Liver (tissue), 3 donors: ENCODE measurements at regions not wholly inside any gene's neighbourhood (a gene's known extent, or its start where the extent isn't known, plus 50 kb on each side); places are given as distances from the start of the nearest gene placed in this dataset.

Source experiments
- HNF4G ChIP-seq: IDR thresholded peaks from 2 replicates; pipeline ENCODE4 v1.6.1; 2016; ENCODE audit warnings: antibody characterized with exemption
- NR2F2 ChIP-seq: IDR thresholded peaks from 2 replicates; pipeline ENCODE4 v1.6.1; 2016; ENCODE audit warnings: antibody characterized with exemption
- TAF1 ChIP-seq: conservative IDR thresholded peaks from 2 replicates; pipeline ENCODE4 v1.6.1; 2016; ENCODE audit warnings: antibody characterized with exemption, mild to moderate bottlenecking
- YY1 ChIP-seq: IDR thresholded peaks from 2 replicates; pipeline ENCODE4 v1.6.1; 2016; ENCODE audit warnings: antibody characterized with exemption, mild to moderate bottlenecking
- TF ChIP-seq, protein P1 (sequence below): fragments of 150-350 bp; IDR thresholded peaks from 2 replicates; pipeline ENCODE4 v1.5.1; 2017; ENCODE audit warnings: improper control_type of control experiment, low read depth, low read length; ENCODE audit not compliant: missing input control
- TF ChIP-seq, protein P2 (sequence below): IDR thresholded peaks from 2 replicates; pipeline ENCODE4 v1.6.1; 2016; ENCODE audit warnings: antibody characterized with exemption
- TF ChIP-seq, protein P3 (sequence below): IDR thresholded peaks from 2 replicates; pipeline ENCODE4 v1.6.1; 2016; ENCODE audit warnings: antibody characterized with exemption, mild to moderate bottlenecking
- donor health status: healthy.
- donor health status: healthy.

DNA sequence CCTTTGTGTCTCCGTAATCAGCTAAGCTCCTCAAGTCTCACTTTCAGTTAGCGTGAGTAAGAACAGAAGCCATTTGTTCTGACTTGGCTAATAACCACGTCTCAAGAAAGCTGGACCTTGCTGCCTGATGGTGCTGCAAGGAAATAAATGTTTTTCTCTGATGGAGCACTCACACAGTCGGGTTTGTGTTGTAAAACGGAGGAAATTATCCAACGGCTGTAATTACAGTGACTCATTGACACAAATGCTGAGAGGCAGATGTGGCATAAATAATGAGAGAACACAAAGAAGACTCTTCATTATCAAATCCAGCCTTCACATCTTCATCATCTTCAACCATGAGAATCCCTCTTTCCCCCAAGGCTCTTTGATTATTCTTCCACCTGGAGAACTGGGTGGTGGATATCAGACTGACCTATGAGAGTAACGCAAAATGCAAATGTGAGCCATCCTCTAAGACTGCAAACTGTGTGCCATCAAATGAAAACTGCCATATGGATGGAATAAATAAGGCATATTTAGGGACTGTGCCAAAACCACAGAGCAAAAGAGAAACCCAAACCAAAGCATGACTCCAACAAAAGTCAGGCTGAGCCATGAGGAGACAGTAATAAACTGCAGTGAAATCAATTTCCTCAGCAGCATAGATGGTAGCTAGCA, 252.6 kb downstream of the RND3 start:
- TF ChIP-seq, protein P1, sequence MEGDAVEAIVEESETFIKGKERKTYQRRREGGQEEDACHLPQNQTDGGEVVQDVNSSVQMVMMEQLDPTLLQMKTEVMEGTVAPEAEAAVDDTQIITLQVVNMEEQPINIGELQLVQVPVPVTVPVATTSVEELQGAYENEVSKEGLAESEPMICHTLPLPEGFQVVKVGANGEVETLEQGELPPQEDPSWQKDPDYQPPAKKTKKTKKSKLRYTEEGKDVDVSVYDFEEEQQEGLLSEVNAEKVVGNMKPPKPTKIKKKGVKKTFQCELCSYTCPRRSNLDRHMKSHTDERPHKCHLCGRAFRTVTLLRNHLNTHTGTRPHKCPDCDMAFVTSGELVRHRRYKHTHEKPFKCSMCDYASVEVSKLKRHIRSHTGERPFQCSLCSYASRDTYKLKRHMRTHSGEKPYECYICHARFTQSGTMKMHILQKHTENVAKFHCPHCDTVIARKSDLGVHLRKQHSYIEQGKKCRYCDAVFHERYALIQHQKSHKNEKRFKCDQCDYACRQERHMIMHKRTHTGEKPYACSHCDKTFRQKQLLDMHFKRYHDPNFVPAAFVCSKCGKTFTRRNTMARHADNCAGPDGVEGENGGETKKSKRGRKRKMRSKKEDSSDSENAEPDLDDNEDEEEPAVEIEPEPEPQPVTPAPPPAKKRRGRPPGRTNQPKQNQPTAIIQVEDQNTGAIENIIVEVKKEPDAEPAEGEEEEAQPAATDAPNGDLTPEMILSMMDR = no peak
- TF ChIP-seq YY1 = no peak
- TF ChIP-seq NR2F2 = no peak
- TF ChIP-seq TAF1 = no peak
- TF ChIP-seq, protein P2, sequence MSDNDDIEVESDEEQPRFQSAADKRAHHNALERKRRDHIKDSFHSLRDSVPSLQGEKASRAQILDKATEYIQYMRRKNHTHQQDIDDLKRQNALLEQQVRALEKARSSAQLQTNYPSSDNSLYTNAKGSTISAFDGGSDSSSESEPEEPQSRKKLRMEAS = no peak
- TF ChIP-seq, protein P3, sequence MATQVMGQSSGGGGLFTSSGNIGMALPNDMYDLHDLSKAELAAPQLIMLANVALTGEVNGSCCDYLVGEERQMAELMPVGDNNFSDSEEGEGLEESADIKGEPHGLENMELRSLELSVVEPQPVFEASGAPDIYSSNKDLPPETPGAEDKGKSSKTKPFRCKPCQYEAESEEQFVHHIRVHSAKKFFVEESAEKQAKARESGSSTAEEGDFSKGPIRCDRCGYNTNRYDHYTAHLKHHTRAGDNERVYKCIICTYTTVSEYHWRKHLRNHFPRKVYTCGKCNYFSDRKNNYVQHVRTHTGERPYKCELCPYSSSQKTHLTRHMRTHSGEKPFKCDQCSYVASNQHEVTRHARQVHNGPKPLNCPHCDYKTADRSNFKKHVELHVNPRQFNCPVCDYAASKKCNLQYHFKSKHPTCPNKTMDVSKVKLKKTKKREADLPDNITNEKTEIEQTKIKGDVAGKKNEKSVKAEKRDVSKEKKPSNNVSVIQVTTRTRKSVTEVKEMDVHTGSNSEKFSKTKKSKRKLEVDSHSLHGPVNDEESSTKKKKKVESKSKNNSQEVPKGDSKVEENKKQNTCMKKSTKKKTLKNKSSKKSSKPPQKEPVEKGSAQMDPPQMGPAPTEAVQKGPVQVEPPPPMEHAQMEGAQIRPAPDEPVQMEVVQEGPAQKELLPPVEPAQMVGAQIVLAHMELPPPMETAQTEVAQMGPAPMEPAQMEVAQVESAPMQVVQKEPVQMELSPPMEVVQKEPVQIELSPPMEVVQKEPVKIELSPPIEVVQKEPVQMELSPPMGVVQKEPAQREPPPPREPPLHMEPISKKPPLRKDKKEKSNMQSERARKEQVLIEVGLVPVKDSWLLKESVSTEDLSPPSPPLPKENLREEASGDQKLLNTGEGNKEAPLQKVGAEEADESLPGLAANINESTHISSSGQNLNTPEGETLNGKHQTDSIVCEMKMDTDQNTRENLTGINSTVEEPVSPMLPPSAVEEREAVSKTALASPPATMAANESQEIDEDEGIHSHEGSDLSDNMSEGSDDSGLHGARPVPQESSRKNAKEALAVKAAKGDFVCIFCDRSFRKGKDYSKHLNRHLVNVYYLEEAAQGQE = no peak
- TF ChIP-seq HNF4G = no peak
